Stomach (tissue), 8 donors: ENCODE measurements at regions not wholly inside any gene's neighbourhood (a gene's known extent, or its start where the extent isn't known, plus 50 kb on each side); places are given as distances from the start of the nearest gene placed in this dataset.
"Not testable (repeated sequence)": the region's sequence is repeated elsewhere in the genome, so short reads cannot be mapped to it uniquely, and the experiment has no call there.

Experiments
- DNase-seq, 2 donors: peaks; one replicate each; pipeline versions ENCODE4 v3.0.0 to v3.0.0-alpha.2; 2013 to 2019
- H3K27ac ChIP-seq, 5 donors: fragments of 200-600 bp in 4 of 5; sonication (generic) in 4 of 5; one replicate each; pipeline ENCODE4 v1.5.1; 2013 to 2019; ENCODE audit warnings: mild to moderate bottlenecking in 1 of 5, moderate library complexity in 1 of 5
- H3K27me3 ChIP-seq, 3 donors: fragments of 200-600 bp; sonication (generic); one replicate each; pipeline ENCODE4 v1.5.1; 2017 to 2019; ENCODE audit warnings: mixed run types in 1 of 3
- H3K36me3 ChIP-seq, 4 donors: fragments of 200-600 bp; sonication (generic); 1 replicate in 3 of 4; 2 replicates in 1 of 4; pipeline ENCODE4 v1.5.1; 2016 to 2019
- H3K4me1 ChIP-seq, 4 donors: fragments of 200-600 bp; sonication (generic); one replicate each; pipeline ENCODE4 v1.5.1; 2016 to 2019
- H3K4me3 ChIP-seq, 4 donors: fragments of 200-600 bp; sonication (generic) in 3 of 4; one replicate each; pipeline ENCODE4 v1.5.1; 2016 to 2019; ENCODE audit warnings: mild to moderate bottlenecking in 1 of 4
- H3K9me3 ChIP-seq, 4 donors: fragments of 200-600 bp; sonication (generic); one replicate each; pipeline ENCODE4 v1.5.1; 2016 to 2019
- CTCF ChIP-seq, 7 experiments: fragments of 450-650 bp in 4 of 7; fragments of 200-600 bp in 3 of 7; sonication (generic) in 3 of 7; IDR thresholded peaks; one replicate each; pipeline ENCODE4 v1.5.1; 2016 to 2019; ENCODE audit warnings: antibody characterized with exemption in 7 of 7, control low read depth in 2 of 7, mild to moderate bottlenecking in 1 of 7
- EP300 ChIP-seq: sonication (generic); formaldehyde crosslinking; IDR thresholded peaks from one replicate; pipeline ENCODE4 v1.6.1; 2017; ENCODE audit warnings: antibody characterized with exemption
- POLR2A ChIP-seq, 4 donors: fragments of 450-650 bp; IDR thresholded peaks; one replicate each; pipeline ENCODE4 v1.6.1; 2016; ENCODE audit warnings: antibody characterized with exemption in 4 of 4, control low read depth in 2 of 4, mild to moderate bottlenecking in 1 of 4, moderate library complexity in 1 of 4
- POLR2AphosphoS5 ChIP-seq, 3 donors: sonication (generic); formaldehyde crosslinking; IDR thresholded peaks; one replicate each; pipeline ENCODE4 v1.6.1; 2016; ENCODE audit warnings: antibody characterized with exemption in 3 of 3
- WGBS, 5 donors: extraction: QIAGEN DNeasy Blood & Tissue Kit in 3 of 5; methylation state at CpG; one replicate each; pipeline versions ENCODE4 v1.1.5 to v1.1.7; 2013 to 2018; 5-methylcytosine and 5-hydroxymethylcytosine counted together
- intact Hi-C: fragments of 100-400 bp; cut with DNase I; formaldehyde crosslinking; loops from one replicate; pipeline ENCODE4 v1.15.1; 2023; ENCODE audit warnings: low total_unique reads
- donor health status: healthy with polysubstance abuse.
- donor health status: Bipolar disorder and iron deficiency.
- donor health status: healthy.

DNA sequence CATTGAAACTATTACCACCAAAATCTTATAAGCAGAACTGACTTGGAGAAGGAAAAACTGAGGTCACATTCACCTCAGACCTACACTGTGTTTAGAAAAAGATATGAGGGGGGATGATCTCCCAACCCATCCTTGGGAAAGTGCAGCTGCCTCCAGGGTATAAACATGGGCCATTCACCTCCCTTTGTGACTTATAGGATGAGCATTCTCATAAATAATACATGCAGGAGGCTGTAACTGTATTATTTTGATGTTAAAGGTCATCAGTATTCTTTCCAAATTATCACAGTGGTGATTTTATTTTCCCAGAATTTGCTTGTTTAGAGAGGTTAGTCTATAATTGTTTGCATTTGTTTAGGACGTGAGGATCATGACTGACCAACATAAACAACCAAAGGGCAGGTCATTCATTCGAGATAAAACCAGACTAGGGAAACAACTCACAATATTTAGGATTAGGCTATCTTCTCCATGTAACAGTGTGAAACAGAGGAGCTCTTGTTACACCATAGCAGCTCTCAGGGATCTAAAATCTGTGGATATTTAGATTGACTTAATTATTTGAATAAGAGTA is 109.2 kb upstream of the NR5A2 start:
- no peak for TF ChIP-seq POLR2AphosphoS5 (IDR thresholded peaks at IDR 0.05)
- no peak for TF ChIP-seq EP300
- TF ChIP-seq POLR2A (IDR thresholded peaks at IDR 0.05), result no peak
- no peak for TF ChIP-seq CTCF (IDR thresholded peaks at IDR 0.05)
- no peak overlapping the region for H3K27ac ChIP-seq
- WGBS, 5 donors, result 11 to 20% (median 15%) methylated on average over 2 of the region's 2 CpGs
- intact Hi-C loops, result no loop called here
- no peaks in the 10 kb centered on the region for H3K36me3 ChIP-seq
- H3K4me3 ChIP-seq, result no peak overlapping the region
- DNase-seq, result no peak
- no peaks in the 10 kb centered on the region for H3K4me1 ChIP-seq
- H3K27me3 ChIP-seq, result no peaks in the 10 kb centered on the region
- H3K9me3 ChIP-seq, result peaks cover 0 to 6% (median 0%) of the 10 kb centered on the region in 4 donors

DNA sequence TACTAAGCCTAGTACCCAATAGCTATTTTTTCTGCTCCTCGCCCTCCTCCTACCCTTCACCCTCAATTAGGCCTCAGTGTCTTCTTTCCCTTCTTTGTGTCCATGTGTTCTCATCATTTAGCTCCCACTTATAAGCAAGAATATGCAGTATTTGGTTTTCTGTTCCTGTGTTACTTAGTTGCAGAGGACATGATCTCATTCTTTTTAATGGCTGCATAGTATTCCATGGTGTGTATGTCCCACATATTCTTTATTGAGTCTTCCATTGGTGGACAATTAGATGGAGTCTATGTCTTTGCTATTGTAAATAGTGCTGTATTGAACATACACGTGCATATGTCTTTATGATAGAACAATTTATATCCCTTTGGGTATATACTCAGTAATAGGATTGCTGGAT is 106.9 kb upstream of the NR5A2 start:
- Histone ChIP-seq H3K4me3 (no peak overlapping the region), H3K27ac (no peak overlapping the region), H3K27me3 (no peaks in the 10 kb centered on the region), H3K9me3 (peaks cover 0 to 6% (median 0%) of the 10 kb centered on the region in 4 donors), H3K36me3 (no peaks in the 10 kb centered on the region), H3K4me1 (no peaks in the 10 kb centered on the region)
- intact Hi-C loops, result no loop called here
- no peak for DNase-seq
- WGBS, 5 donors, result 84 to 98% (median 87%) methylated on average over 2 of the region's 2 CpGs
- TF ChIP-seq CTCF (IDR thresholded peaks at IDR 0.05) (no peak), POLR2AphosphoS5 (IDR thresholded peaks at IDR 0.05) (no peak), EP300 (no peak), POLR2A (IDR thresholded peaks at IDR 0.05) (no peak)

DNA sequence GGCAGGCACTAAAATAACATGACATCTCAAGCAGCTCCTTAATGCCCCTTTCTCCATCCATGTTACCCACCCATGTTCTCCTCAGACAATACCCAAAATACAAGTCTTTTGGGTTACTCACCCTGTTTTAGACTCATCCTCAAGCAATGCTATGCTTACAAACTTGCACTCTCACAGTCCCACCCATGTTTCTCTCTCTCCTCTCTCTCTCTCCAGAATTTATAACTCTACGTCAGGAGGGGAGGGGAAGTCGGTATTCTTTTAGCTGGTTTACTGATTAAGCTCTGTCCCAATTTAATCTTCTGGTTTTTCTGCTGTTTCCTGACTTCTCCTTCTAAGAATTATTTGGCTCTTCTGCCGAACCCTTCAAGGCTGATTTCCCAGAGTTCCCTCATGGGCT is 98.0 kb upstream of the NR5A2 start:
- Histone ChIP-seq H3K4me3 (no peak overlapping the region), H3K27ac (no peak overlapping the region), H3K27me3 (no peaks in the 10 kb centered on the region), H3K4me1 (no peaks in the 10 kb centered on the region), H3K36me3 (no peaks in the 10 kb centered on the region), H3K9me3 (no peaks in the 10 kb centered on the region)
- no peak for TF ChIP-seq EP300
- no peak for TF ChIP-seq POLR2A (IDR thresholded peaks at IDR 0.05)
- TF ChIP-seq CTCF (IDR thresholded peaks at IDR 0.05), result no peak
- TF ChIP-seq POLR2AphosphoS5 (IDR thresholded peaks at IDR 0.05), result no peak
- intact Hi-C loops, result no loop called here
- WGBS, 5 donors, result 73 to 85% (median 78%) methylated on average over 3 of the region's 3 CpGs
- DNase-seq, result no peak

GRCh38 chr1:199930067-199930466 is 97.4 kb upstream of the NR5A2 start:
- H3K4me3 ChIP-seq, H3K9me3 ChIP-seq, H3K27me3 ChIP-seq, H3K36me3 ChIP-seq, intact Hi-C loops, H3K27ac ChIP-seq, DNase-seq, H3K4me1 ChIP-seq: not testable (repeated sequence)
- 93 to 99% (median 96%) methylated on average over 5 of the region's 5 CpGs for WGBS, 5 donors

DNA sequence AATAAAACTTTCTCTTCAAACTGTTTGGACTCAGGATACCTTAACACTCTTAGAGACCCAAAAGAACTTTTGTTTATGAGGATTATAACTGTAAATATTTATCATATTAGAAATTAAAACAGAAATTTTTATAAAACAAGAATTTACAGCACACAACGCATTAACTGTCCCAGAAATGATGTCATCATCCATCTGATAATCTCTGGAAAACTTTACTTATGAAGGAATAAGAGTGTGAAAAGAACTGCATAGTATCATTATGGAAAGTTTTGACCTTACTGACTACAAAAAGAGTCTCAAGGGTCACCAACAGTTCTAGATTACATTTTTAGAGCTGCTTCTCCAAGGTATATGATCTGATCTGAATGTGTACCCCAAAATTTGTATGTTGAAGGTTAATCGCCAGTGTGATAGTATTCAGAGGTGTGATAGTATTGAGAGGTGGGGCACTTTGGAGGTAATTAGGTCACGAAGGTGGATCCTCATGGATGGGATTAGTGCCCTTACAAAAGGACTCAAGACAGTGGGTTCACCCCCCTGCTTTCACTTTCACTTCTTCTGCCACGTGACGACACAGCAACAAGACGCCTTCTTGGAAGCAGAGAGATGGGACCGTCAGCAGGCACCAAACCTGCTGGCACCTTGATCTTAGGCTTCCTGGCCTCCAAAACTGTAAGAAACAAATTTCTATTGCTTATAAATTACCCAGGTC is 95.7 kb upstream of the NR5A2 start:
- no peaks in the 10 kb centered on the region for H3K4me1 ChIP-seq
- no peak for TF ChIP-seq POLR2AphosphoS5 (IDR thresholded peaks at IDR 0.05)
- peak in 1 of 2 donors; percentile 23 for DNase-seq
- H3K4me3 ChIP-seq, result no peak overlapping the region
- H3K9me3 ChIP-seq, result no peaks in the 10 kb centered on the region
- no peaks in the 10 kb centered on the region for H3K36me3 ChIP-seq
- 69 to 82% (median 74%) methylated on average over 7 of the region's 7 CpGs for WGBS, 5 donors
- no peaks in the 10 kb centered on the region for H3K27me3 ChIP-seq
- intact Hi-C loops, result no loop called here
- no peak overlapping the region for H3K27ac ChIP-seq
